Spleen (tissue), 11 donors: ENCODE measurements at regions not wholly inside any gene's neighbourhood (a gene's known extent, or its start where the extent isn't known, plus 50 kb on each side); places are given as distances from the start of the nearest gene placed in this dataset.

Experiments
- DNase-seq: peaks from one replicate; pipeline ENCODE4 v3.0.0-alpha.2; 2020
- H3K27ac ChIP-seq, 8 donors: fragments of 200-600 bp; sonication (generic) in 7 of 8; 1 replicate in 4 of 8; 2 replicates in 4 of 8; pipeline versions ENCODE4 v1.5.0 to v1.8.0; 2016 to 2021; ENCODE audit warnings: inconsistent platforms in 4 of 8, mild to moderate bottlenecking in 4 of 8, moderate library complexity in 1 of 8
- H3K27me3 ChIP-seq, 7 donors: fragments of 200-600 bp; sonication (generic) in 6 of 7; replicated peaks in 1 of 7; 1 replicate in 4 of 7; 2 replicates in 3 of 7; pipeline versions ENCODE4 v1.5.0 to v1.8.0; 2016 to 2021; ENCODE audit warnings: inconsistent platforms in 3 of 7, mild to moderate bottlenecking in 1 of 7
- H3K36me3 ChIP-seq, 6 donors: fragments of 200-600 bp; sonication (generic) in 5 of 6; 1 replicate in 4 of 6; 2 replicates in 2 of 6; pipeline versions ENCODE4 v1.5.0 to v1.8.0; 2016 to 2021; ENCODE audit warnings: inconsistent platforms in 2 of 6
- H3K4me1 ChIP-seq, 6 donors: fragments of 200-600 bp; sonication (generic) in 5 of 6; 1 replicate in 3 of 6; 2 replicates in 3 of 6; pipeline versions ENCODE4 v1.5.0 to v1.8.0; 2016 to 2021; ENCODE audit warnings: inconsistent platforms in 3 of 6
- H3K4me3 ChIP-seq, 8 donors: fragments of 200-600 bp; sonication (generic) in 7 of 8; 1 replicate in 4 of 8; 2 replicates in 4 of 8; pipeline versions ENCODE4 v1.5.0 to v1.8.0; 2016 to 2021; ENCODE audit warnings: inconsistent platforms in 4 of 8, mild to moderate bottlenecking in 4 of 8, moderate library complexity in 2 of 8
- H3K9me3 ChIP-seq, 8 donors: fragments of 200-600 bp; sonication (generic) in 7 of 8; 1 replicate in 4 of 8; 2 replicates in 4 of 8; pipeline versions ENCODE4 v1.5.0 to v1.8.0; 2016 to 2021; ENCODE audit warnings: inconsistent platforms in 4 of 8
- CTCF ChIP-seq, 11 experiments: fragments of 200-600 bp in 7 of 11; fragments of 450-650 bp in 4 of 11; sonication (generic) in 4 of 11; IDR thresholded peaks in 8 of 11; conservative IDR thresholded peaks in 3 of 11; 1 replicate in 7 of 11; 2 replicates in 4 of 11; pipeline versions ENCODE4 v1.4.0 to v1.8.0; 2016 to 2021; ENCODE audit warnings: antibody characterized with exemption in 11 of 11, inconsistent platforms in 4 of 11, mild to moderate bottlenecking in 1 of 11
- POLR2A ChIP-seq, 3 donors: fragments of 450-650 bp; IDR thresholded peaks; one replicate each; pipeline ENCODE4 v1.5.1; 2017; ENCODE audit warnings: antibody characterized with exemption in 3 of 3, mild to moderate bottlenecking in 1 of 3
- POLR2AphosphoS5 ChIP-seq, 3 donors: sonication (generic); formaldehyde crosslinking; IDR thresholded peaks; one replicate each; pipeline ENCODE4 v1.5.1; 2017; ENCODE audit warnings: antibody characterized with exemption in 3 of 3
- WGBS, 5 donors: extraction: QIAGEN DNeasy Blood & Tissue Kit in 3 of 5; methylation state at CpG; one replicate each; pipeline versions ENCODE4 v1.1.5 to v1.1.7; 2013 to 2018; 5-methylcytosine and 5-hydroxymethylcytosine counted together
- intact Hi-C: fragments of 100-400 bp; cut with DNase I; formaldehyde crosslinking; loops from one replicate; pipeline ENCODE4 v1.15.0; 2023; ENCODE audit warnings: low total_unique reads
- donor health status: healthy with polysubstance abuse.
- donor health status: DM: no; HTN: no; CAD: no; lungs with moderate emphysema.
- donor health status: DM: no; HTN: no; CAD: no.
- donor health status: Bipolar disorder and iron deficiency.
- donor health status: healthy.
- donor health status: DM: no; HTN: no; CAD: no.
- donor health status: DM: yes; HTN: yes; CAD: no.

- intact Hi-C loops = no loop called here
- no peak overlapping the region for H3K4me3 ChIP-seq
- H3K27ac ChIP-seq = no peak overlapping the region
- peaks cover 0 to 4% (median 0%) of the 10 kb centered on the region in 8 donors for H3K9me3 ChIP-seq
- WGBS, 5 donors = 72 to 83% (median 80%) methylated on average over 8 of the region's 8 CpGs
- DNase-seq = no peak
- H3K4me1 ChIP-seq = no peaks in the 10 kb centered on the region
- H3K27me3 ChIP-seq = no peaks in the 10 kb centered on the region
- H3K36me3 ChIP-seq = no peaks in the 10 kb centered on the region
- TF ChIP-seq POLR2A (IDR thresholded peaks at IDR 0.05) (no peak), CTCF (IDR thresholded peaks at IDR 0.05 in 8 of 11, conservative IDR thresholded peaks at IDR 0.05 in 3 of 11) (no peak), POLR2AphosphoS5 (IDR thresholded peaks at IDR 0.05) (no peak)
Measured at GRCh38 chr14:26925876-26926584, 328.2 kb upstream of the NOVA1 start.

GRCh38 chr14:26926585-26926984, 328.8 kb upstream of the NOVA1 start:
- TF ChIP-seq POLR2A (IDR thresholded peaks at IDR 0.05) (no peak), CTCF (IDR thresholded peaks at IDR 0.05 in 8 of 11, conservative IDR thresholded peaks at IDR 0.05 in 3 of 11) (no peak), POLR2AphosphoS5 (IDR thresholded peaks at IDR 0.05) (no peak)
- DNase-seq = no peak
- peaks cover 0 to 2% (median 0%) of the 10 kb centered on the region in 8 donors for H3K9me3 ChIP-seq
- no peak overlapping the region for H3K27ac ChIP-seq
- intact Hi-C loops = no loop called here
- H3K36me3 ChIP-seq = no peaks in the 10 kb centered on the region
- H3K4me3 ChIP-seq = no peak overlapping the region
- no peaks in the 10 kb centered on the region for H3K4me1 ChIP-seq
- H3K27me3 ChIP-seq = no peaks in the 10 kb centered on the region
- WGBS, 5 donors = 31 to 75% (median 48%) methylated on average over 3 of the region's 3 CpGs

- intact Hi-C loops = no loop called here
- no peaks in the 10 kb centered on the region for H3K9me3 ChIP-seq
- no peak for TF ChIP-seq POLR2AphosphoS5 (IDR thresholded peaks at IDR 0.05)
- TF ChIP-seq POLR2A (IDR thresholded peaks at IDR 0.05) = no peak
- TF ChIP-seq CTCF (IDR thresholded peaks at IDR 0.05 in 8 of 11, conservative IDR thresholded peaks at IDR 0.05 in 3 of 11) = no peak
- no peaks in the 10 kb centered on the region for H3K36me3 ChIP-seq
- no peak for DNase-seq
- H3K4me1 ChIP-seq = no peaks in the 10 kb centered on the region
- WGBS, 5 donors = 38 to 58% (median 49%) methylated on average over 2 of the region's 2 CpGs
- H3K27ac ChIP-seq = no peak overlapping the region
- H3K27me3 ChIP-seq = no peaks in the 10 kb centered on the region
- no peak overlapping the region for H3K4me3 ChIP-seq
Measured at GRCh38 chr14:26928019-26928418, 330.2 kb upstream of the NOVA1 start.

- Histone ChIP-seq H3K27ac (no peak overlapping the region), H3K9me3 (no peaks in the 10 kb centered on the region), H3K4me1 (no peaks in the 10 kb centered on the region), H3K4me3 (no peak overlapping the region), H3K27me3 (no peaks in the 10 kb centered on the region), H3K36me3 (no peaks in the 10 kb centered on the region)
- no peak for TF ChIP-seq POLR2A (IDR thresholded peaks at IDR 0.05)
- TF ChIP-seq POLR2AphosphoS5 (IDR thresholded peaks at IDR 0.05) = no peak
- no peak for TF ChIP-seq CTCF (IDR thresholded peaks at IDR 0.05 in 8 of 11, conservative IDR thresholded peaks at IDR 0.05 in 3 of 11)
- DNase-seq = no peak
- 67 to 75% (median 72%) methylated on average over 3 of the region's 3 CpGs for WGBS, 5 donors
- intact Hi-C loops = no loop called here
Measured at GRCh38 chr14:26929361-26929760, 331.5 kb upstream of the NOVA1 start.
